Kidney epithelial cell (primary cell): ENCODE measurements at regions not wholly inside any gene's neighbourhood (a gene's known extent, or its start where the extent isn't known, plus 50 kb on each side); places are given as distances from the start of the nearest gene placed in this dataset.

ENCODE experiments used
- DNase-seq: peaks from one replicate; pipeline ENCODE4 v3.0.0-alpha.2; 2010; ENCODE audit warnings: low read depth
- H3K27me3 ChIP-seq: 2 replicates; pipeline ENCODE4 v1.6.0; 2011; ENCODE audit warnings: low read length; ENCODE audit not compliant: control insufficient read depth, insufficient read depth
- H3K36me3 ChIP-seq: 2 replicates; pipeline ENCODE4 v1.5.1; 2011; ENCODE audit warnings: low read length; ENCODE audit not compliant: control insufficient read depth, insufficient read depth
- H3K4me3 ChIP-seq: 2 replicates; pipeline ENCODE4 v1.5.1; 2011; ENCODE audit warnings: low read depth, mild to moderate bottlenecking, control low read depth, low read length
- TF ChIP-seq, protein P1 (sequence below): IDR thresholded peaks from 2 replicates; pipeline ENCODE4 v1.5.1; 2011; ENCODE audit warnings: mild to moderate bottlenecking, moderate library complexity, low read length, control low read depth, inconsistent platforms; ENCODE audit not compliant: insufficient read depth, poor library complexity, severe bottlenecking

- DNase-seq = no peak
- TF ChIP-seq, protein P1, sequence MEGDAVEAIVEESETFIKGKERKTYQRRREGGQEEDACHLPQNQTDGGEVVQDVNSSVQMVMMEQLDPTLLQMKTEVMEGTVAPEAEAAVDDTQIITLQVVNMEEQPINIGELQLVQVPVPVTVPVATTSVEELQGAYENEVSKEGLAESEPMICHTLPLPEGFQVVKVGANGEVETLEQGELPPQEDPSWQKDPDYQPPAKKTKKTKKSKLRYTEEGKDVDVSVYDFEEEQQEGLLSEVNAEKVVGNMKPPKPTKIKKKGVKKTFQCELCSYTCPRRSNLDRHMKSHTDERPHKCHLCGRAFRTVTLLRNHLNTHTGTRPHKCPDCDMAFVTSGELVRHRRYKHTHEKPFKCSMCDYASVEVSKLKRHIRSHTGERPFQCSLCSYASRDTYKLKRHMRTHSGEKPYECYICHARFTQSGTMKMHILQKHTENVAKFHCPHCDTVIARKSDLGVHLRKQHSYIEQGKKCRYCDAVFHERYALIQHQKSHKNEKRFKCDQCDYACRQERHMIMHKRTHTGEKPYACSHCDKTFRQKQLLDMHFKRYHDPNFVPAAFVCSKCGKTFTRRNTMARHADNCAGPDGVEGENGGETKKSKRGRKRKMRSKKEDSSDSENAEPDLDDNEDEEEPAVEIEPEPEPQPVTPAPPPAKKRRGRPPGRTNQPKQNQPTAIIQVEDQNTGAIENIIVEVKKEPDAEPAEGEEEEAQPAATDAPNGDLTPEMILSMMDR = no peak
- H3K27me3 ChIP-seq = no peaks in the 10 kb centered on the region
- H3K36me3 ChIP-seq = no peaks in the 10 kb centered on the region
- H3K4me3 ChIP-seq = no peak overlapping the region
Observed at GRCh38 chr1:82962658-82963057, 1036.3 kb downstream of the TTLL7 start.

GRCh38 chr1:82950606-82951200 is 1048.2 kb downstream of the TTLL7 start:
- H3K27me3 ChIP-seq = no peaks in the 10 kb centered on the region
- no peak for DNase-seq
- H3K4me3 ChIP-seq = no peak overlapping the region
- no peaks in the 10 kb centered on the region for H3K36me3 ChIP-seq
- TF ChIP-seq, protein P1 = no peak

DNA sequence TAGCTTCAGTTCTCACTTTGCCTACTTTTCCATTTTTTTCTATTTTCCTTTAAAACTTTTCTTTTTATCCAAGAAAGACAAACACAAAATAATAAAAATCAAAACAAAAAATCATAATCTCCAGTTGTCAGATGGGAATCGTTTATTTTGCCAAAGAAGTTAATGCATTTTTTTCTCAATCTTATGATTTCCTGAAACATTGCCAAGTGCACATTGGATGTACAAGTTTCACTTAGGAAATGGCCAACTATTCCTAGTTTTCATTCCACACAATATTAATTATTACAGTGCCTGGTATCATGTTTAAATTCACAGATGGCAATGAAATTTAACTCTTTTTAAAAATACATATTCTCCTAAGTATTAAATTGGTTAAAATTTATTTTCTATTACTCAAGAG is 1050.5 kb downstream of the TTLL7 start:
- TF ChIP-seq, protein P1 = no peak
- no peak for DNase-seq
- Histone ChIP-seq H3K27me3 (no peaks in the 10 kb centered on the region), H3K4me3 (no peak overlapping the region), H3K36me3 (no peaks in the 10 kb centered on the region)

- H3K27me3 ChIP-seq = no peaks in the 10 kb centered on the region
- H3K4me3 ChIP-seq = no peak overlapping the region
- H3K36me3 ChIP-seq = no peaks in the 10 kb centered on the region
- TF ChIP-seq, protein P1 = no peak
- DNase-seq = no peak
Observed at GRCh38 chr1:82947278-82947677, 1051.7 kb downstream of the TTLL7 start.

DNA sequence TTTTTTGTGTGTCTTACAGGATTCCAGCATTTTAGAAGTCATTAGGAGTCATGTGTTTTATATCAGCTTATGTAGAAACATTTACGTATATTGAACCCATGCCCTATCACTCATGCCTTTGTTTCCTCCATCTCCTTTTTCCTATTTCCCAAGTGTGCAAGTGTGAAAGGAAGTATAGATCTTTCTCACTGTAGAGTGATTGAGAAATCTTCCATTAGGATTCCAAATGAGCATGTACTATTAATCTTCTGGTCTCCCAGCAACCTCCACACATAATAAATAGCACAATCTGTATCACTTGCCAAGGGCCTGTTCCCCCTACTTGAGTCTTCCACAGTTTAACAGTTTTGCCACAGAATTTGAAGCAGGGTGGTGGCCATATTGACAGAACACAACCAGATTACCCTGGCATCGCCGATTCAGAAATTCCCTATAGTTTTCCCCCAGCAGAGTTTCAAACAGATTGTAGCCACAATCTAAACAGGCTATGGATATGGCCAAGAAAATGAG is 1052.8 kb downstream of the TTLL7 start:
- no peaks in the 10 kb centered on the region for H3K27me3 ChIP-seq
- no peaks in the 10 kb centered on the region for H3K36me3 ChIP-seq
- no peak overlapping the region for H3K4me3 ChIP-seq
- TF ChIP-seq, protein P1 = no peak
- no peak for DNase-seq

GRCh38 chr1:82944822-82945221 is 1054.1 kb downstream of the TTLL7 start:
- TF ChIP-seq, protein P1 = no peak
- DNase-seq = no peak
- no peaks in the 10 kb centered on the region for H3K36me3 ChIP-seq
- no peak overlapping the region for H3K4me3 ChIP-seq
- H3K27me3 ChIP-seq = no peaks in the 10 kb centered on the region
